ENCODE measurements at regions not wholly inside any gene's neighbourhood (a gene's known extent, or its start where the extent isn't known, plus 50 kb on each side); places are given as distances from the start of the nearest gene placed in this dataset.

DNA sequence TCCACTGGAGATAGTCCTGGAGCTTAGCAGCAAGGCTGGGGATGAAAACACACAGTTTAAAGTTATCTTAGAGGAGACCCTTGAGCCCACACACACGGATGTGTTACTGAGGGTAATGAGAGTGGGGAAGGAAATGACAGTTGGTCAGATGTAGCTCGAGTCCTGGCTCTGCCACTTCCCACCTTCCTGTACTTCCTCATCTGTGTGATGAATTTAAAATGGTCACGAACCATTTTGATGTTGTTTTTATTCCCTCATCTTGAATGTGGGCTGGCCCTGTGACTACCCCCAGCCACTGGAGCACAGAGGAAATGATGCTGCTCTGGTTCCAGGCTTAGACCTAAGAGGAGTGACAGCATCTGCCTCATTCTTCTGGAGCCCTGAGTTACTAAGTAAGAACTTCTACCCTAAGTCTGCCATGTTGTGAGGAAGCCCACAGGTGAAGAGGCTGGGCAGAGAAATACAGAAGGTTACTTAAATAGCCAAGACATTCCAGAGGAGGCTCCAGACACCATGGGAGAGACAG lies 141.2 kb downstream of the NRN1 start:
- Histone ChIP-seq H3K36me3 (ENCODE audit: insufficient read depth, low read length) (no peaks in the 10 kb centered on the region), H3K9me3 (ENCODE audit: insufficient read depth, low read depth, low read length) (peaks cover 7% of the 10 kb centered on the region; the same call in 1 of the 2 replicates), H3K4me3 (ENCODE audit: low read length) (no peak overlapping the region), H3K27ac (ENCODE audit: low read depth, low read length) (no peak overlapping the region), H3K9ac (ENCODE audit: low read depth, low read length) (no peak overlapping the region), H3K27me3 (ENCODE audit: insufficient read depth, low read length) (no peaks in the 10 kb centered on the region; the same call in 1 of the 2 replicates), H3K4me1 (ENCODE audit: insufficient read depth, low read length) (no peaks in the 10 kb centered on the region)
- WGBS = 86% methylated on average over 3 of the region's 3 CpGs

DNA sequence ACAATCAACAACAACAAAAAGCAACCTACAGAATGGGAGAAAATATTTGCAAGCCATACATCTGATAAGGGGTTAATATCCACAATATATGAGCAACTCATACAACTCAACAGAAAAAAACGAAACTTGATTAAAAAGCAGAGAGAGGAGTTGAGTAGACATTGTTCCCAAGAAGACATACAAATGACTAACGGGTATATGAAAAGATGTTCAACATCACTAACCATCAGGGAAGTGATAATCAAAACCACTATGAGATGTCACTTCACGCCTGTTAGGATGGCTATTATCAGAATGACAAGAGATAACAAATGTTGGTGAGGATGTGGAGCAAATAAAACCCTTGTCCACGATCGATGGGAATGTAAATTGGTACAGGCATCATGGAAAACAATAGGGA lies 145.9 kb downstream of the NRN1 start:
- Histone ChIP-seq H3K36me3 (ENCODE audit: insufficient read depth, low read length) (no peaks in the 10 kb centered on the region), H3K4me1 (ENCODE audit: insufficient read depth, low read length) (no peaks in the 10 kb centered on the region), H3K9me3 (ENCODE audit: insufficient read depth, low read depth, low read length) (no peaks in the 10 kb centered on the region), H3K27me3 (ENCODE audit: insufficient read depth, low read length) (no peaks in the 10 kb centered on the region; the same call in 1 of the 2 replicates), H3K4me3 (ENCODE audit: low read length) (no peak overlapping the region), H3K9ac (ENCODE audit: low read depth, low read length) (no peak overlapping the region), H3K27ac (ENCODE audit: low read depth, low read length) (no peak overlapping the region)
- 96% methylated on average over 5 of the region's 5 CpGs for WGBS

DNA sequence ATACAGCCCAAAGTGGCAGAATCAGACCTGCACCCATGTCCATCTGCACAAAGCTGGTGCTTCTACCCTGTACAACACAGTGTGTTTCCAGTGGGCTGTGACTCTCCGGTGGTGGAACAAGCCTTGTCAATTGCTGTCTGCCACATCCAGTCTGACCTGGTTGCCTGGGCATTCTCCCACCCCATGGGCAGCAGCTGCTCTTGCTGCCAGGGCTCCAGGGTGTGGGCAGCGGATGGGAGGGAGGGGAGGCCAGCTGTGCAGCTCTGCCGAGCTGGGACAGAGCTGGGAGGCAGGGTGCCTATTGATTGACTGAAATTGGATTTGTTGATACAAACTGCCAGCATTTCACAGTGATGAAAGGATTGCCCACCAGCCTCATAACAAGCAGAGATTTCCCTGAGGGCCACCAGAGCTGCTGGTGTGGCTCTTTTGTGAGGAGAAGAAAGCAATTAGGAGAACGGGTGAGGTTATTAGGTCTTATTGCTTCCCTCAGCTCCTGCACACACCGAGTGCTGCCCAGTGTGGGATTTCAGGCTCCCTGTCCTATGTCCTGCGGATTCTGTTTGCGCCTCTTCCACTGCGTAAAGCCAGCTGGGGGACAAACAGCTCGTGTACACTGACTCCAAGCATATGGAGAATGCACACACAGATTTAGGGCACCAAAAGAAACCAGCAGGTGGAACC lies 150.8 kb downstream of the NRN1 start:
- Histone ChIP-seq H3K27ac (ENCODE audit: low read depth, low read length) (no peak overlapping the region), H3K9me3 (ENCODE audit: insufficient read depth, low read depth, low read length) (no peaks in the 10 kb centered on the region), H3K9ac (ENCODE audit: low read depth, low read length) (no peak overlapping the region), H3K4me3 (ENCODE audit: low read length) (no peak overlapping the region), H3K36me3 (ENCODE audit: insufficient read depth, low read length) (no peaks in the 10 kb centered on the region), H3K27me3 (ENCODE audit: insufficient read depth, low read length) (peaks cover 24% of the 10 kb centered on the region), H3K4me1 (ENCODE audit: insufficient read depth, low read length) (no peaks in the 10 kb centered on the region)
- WGBS = 92% methylated on average over 9 of the region's 9 CpGs

DNA sequence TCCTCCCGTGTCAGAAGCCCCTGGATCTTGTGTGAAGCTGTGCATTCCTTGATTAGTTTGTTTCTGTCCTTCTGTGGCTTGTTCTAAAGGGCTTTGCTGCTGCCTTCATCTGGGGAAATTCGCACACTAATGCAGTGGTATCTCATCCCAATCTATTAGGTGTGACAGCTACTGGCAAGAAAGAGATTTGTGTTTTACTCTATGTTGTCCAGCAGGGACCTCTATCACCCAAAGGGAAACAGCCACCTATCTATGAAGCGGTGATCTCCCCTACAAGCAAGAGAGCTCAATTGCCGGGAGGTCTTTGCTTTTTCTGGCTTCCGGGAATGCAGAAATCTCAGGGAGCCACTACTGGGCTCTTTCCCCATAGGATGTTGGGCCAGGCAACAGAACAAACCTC lies 151.8 kb downstream of the NRN1 start:
- Histone ChIP-seq H3K9me3 (ENCODE audit: insufficient read depth, low read depth, low read length) (no peaks in the 10 kb centered on the region), H3K27ac (ENCODE audit: low read depth, low read length) (no peak overlapping the region), H3K36me3 (ENCODE audit: insufficient read depth, low read length) (no peaks in the 10 kb centered on the region), H3K27me3 (ENCODE audit: insufficient read depth, low read length) (peaks cover 33% of the 10 kb centered on the region), H3K4me3 (ENCODE audit: low read length) (no peak overlapping the region), H3K9ac (ENCODE audit: low read depth, low read length) (no peak overlapping the region), H3K4me1 (ENCODE audit: insufficient read depth, low read length) (peaks cover 8% of the 10 kb centered on the region)
- WGBS = 78% methylated on average over 5 of the region's 5 CpGs

DNA sequence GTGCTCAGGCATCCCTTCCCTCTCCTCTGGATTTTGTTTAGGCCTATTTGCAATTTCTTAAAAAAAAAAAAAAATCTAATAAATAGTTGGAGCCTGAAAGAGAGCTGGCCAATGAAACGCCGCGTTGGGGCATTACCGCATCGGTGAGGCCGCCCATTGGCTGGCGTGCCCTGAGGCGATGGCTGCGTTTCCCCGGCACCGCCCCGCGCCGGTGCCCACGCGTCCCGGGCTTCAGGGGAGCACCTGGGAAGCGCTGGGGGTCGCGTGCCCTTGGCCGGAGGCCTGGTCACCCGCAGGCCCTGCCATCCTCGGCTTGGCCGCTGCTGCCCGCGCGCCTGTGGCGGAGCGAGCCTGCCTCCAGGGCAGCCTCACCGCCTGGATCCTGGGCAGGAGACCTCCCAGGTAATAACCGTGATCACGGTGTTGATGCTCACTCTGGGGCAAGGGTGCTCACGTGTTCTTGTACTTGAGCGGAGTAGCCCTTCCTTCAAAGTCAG lies 155.4 kb downstream of the NRN1 start:
- no peaks in the 10 kb centered on the region for H3K36me3 ChIP-seq (ENCODE audit: insufficient read depth, low read length)
- H3K27ac ChIP-seq (ENCODE audit: low read depth, low read length) = no peak overlapping the region; the same call in 1 of the 2 replicates
- H3K27me3 ChIP-seq (ENCODE audit: insufficient read depth, low read length) = peaks cover 69% of the 10 kb centered on the region
- no peaks in the 10 kb centered on the region for H3K9me3 ChIP-seq (ENCODE audit: insufficient read depth, low read depth, low read length)
- 2% methylated on average over 34 of the region's 34 CpGs for WGBS
- peak overlapping the region; percentile 56 for H3K4me3 ChIP-seq (ENCODE audit: low read length)
- peaks cover 14% of the 10 kb centered on the region for H3K4me1 ChIP-seq (ENCODE audit: insufficient read depth, low read length)
- peak overlapping the region; percentile 61 for H3K9ac ChIP-seq (ENCODE audit: low read depth, low read length)

DNA sequence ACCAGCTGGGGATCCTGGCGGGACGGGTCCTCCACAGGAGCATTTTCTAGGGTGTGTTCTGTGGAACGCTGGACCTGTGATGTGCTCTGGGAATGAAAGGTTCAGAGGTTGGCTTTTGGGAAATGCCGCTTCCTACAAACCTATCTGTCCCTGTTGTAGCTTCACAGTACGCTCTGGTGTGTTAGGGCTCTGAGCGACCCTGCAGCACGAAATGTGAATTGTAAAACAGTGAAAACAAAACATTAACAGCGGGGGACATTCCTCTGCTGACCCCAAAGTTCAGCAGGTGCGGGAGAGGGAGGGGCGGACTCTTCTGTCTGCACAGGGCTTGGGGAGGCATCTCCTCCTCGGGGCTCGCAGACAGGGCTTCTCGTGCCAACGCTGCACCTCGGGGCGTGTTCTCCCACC lies 155.9 kb downstream of the NRN1 start:
- WGBS = 0% methylated on average over 16 of the region's 16 CpGs
- no peaks in the 10 kb centered on the region for H3K36me3 ChIP-seq (ENCODE audit: insufficient read depth, low read length)
- H3K27ac ChIP-seq (ENCODE audit: low read depth, low read length) = peak overlapping the region; percentile 69; the same call in 1 of the 2 replicates
- peaks cover 73% of the 10 kb centered on the region for H3K27me3 ChIP-seq (ENCODE audit: insufficient read depth, low read length)
- H3K9me3 ChIP-seq (ENCODE audit: insufficient read depth, low read depth, low read length) = no peaks in the 10 kb centered on the region
- H3K4me1 ChIP-seq (ENCODE audit: insufficient read depth, low read length) = peaks cover 14% of the 10 kb centered on the region
- no peak overlapping the region for H3K9ac ChIP-seq (ENCODE audit: low read depth, low read length)
- H3K4me3 ChIP-seq (ENCODE audit: low read length) = peak overlapping the region; percentile 56

DNA sequence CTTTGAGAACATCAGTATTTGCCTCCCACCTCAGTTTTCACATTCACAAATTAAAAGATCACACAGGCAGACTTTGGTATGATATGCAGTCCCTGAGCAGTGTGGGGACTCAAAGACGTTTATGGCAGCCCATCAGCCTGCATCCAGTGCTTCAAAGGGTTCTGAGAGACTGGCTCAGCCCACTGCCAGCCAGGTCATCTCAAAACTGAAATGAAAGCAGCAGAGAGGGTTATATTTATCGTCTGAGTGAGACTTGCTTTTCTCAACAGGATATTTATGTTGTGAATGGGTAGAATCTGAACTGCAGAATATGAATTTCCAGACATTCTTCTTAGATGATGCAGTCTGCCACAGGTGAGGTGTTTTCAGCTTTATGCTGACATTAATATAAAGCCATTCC lies 159.8 kb downstream of the NRN1 start:
- no peak overlapping the region for H3K4me3 ChIP-seq (ENCODE audit: low read length)
- 73% methylated on average over 2 of the region's 2 CpGs for WGBS
- H3K9me3 ChIP-seq (ENCODE audit: insufficient read depth, low read depth, low read length) = no peaks in the 10 kb centered on the region
- H3K27ac ChIP-seq (ENCODE audit: low read depth, low read length) = no peak overlapping the region
- no peaks in the 10 kb centered on the region for H3K36me3 ChIP-seq (ENCODE audit: insufficient read depth, low read length)
- H3K27me3 ChIP-seq (ENCODE audit: insufficient read depth, low read length) = peaks cover 70% of the 10 kb centered on the region
- no peak overlapping the region for H3K9ac ChIP-seq (ENCODE audit: low read depth, low read length)
- peaks cover 14% of the 10 kb centered on the region for H3K4me1 ChIP-seq (ENCODE audit: insufficient read depth, low read length)

DNA sequence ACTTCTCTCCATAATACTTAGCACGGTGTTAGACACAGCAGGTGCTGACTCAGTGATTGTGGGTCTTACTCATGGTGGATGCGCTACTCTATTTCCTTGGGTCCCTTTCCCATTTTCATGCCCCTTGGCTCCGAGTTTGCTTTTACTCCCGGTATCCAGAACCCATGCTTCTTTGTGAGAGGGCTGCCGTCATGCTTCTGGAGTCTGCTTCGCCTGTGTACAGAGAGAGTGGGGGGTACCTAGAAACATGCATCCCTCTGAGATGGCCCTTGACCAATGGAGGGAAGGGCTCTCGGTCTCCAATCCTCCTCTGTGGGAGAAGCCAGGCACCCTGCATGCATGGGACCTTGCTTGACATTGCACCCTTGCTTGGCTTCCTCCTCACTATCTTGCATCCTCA lies 160.4 kb downstream of the NRN1 start:
- no peak overlapping the region for H3K9ac ChIP-seq (ENCODE audit: low read depth, low read length)
- H3K27me3 ChIP-seq (ENCODE audit: insufficient read depth, low read length) = peaks cover 66% of the 10 kb centered on the region
- WGBS = 90% methylated on average over 7 of the region's 7 CpGs
- no peak overlapping the region for H3K4me3 ChIP-seq (ENCODE audit: low read length)
- H3K36me3 ChIP-seq (ENCODE audit: insufficient read depth, low read length) = no peaks in the 10 kb centered on the region
- no peak overlapping the region for H3K27ac ChIP-seq (ENCODE audit: low read depth, low read length)
- H3K9me3 ChIP-seq (ENCODE audit: insufficient read depth, low read depth, low read length) = no peaks in the 10 kb centered on the region
- H3K4me1 ChIP-seq (ENCODE audit: insufficient read depth, low read length) = peaks cover 14% of the 10 kb centered on the region

DNA sequence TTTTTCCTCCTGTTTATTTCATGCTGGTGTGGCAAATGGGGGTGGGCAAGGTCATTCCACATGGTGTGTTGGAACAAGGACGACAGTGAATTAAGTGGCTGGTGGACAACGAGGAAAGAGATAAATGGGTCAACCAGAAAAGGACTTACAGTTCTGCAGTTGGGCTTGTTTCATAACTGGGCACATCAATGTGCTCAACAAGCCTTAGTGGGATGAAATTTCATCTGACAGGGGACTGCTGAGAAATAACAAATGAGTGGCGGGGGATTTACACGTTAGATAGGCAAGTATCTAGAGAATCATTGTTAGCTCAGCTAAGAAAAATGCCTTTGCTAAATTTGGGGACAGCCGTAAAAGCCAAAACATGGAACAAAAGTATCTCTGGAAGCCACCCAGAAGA lies 163.6 kb downstream of the NRN1 start:
- Histone ChIP-seq H3K9ac (ENCODE audit: low read depth, low read length) (no peak overlapping the region), H3K4me1 (ENCODE audit: insufficient read depth, low read length) (no peaks in the 10 kb centered on the region), H3K9me3 (ENCODE audit: insufficient read depth, low read depth, low read length) (no peaks in the 10 kb centered on the region), H3K36me3 (ENCODE audit: insufficient read depth, low read length) (no peaks in the 10 kb centered on the region), H3K4me3 (ENCODE audit: low read length) (no peak overlapping the region), H3K27me3 (ENCODE audit: insufficient read depth, low read length) (peaks cover 42% of the 10 kb centered on the region), H3K27ac (ENCODE audit: low read depth, low read length) (no peak overlapping the region)
- 91% methylated on average over 5 of the region's 5 CpGs for WGBS

DNA sequence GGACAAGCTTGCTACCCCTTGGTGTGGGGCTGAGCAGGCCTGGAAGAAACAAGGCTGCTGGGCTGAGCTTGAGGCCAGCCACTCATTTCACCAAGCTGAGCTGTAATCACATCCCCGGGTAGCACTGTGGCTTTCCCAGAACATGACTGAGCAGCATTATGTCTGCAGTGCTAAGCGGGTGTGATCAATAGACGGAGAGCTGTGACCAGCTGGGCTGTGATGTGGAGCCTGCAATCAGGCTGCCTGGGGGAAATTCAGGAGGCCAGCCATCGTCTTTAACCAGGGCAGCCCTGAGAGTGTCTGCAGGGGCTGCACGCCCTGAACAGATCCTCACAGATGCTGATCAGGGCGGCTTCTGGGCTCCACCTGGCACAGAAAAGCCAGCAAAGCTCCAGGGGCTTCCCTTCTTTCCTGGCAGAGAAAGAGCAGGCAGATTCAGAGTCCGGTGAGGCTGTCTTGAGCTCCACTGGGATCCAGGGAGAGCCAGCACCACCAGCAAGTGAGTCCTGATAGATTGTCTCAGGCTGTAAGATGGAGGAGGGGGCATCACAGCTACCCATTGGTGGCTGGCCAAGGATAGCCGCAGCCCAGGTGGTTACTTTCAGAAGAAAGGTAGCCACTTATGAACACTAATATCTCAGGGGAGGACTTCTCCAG lies 165.9 kb downstream of the NRN1 start:
- no peaks in the 10 kb centered on the region for H3K4me1 ChIP-seq (ENCODE audit: insufficient read depth, low read length)
- H3K36me3 ChIP-seq (ENCODE audit: insufficient read depth, low read length) = no peaks in the 10 kb centered on the region
- H3K9me3 ChIP-seq (ENCODE audit: insufficient read depth, low read depth, low read length) = no peaks in the 10 kb centered on the region
- H3K4me3 ChIP-seq (ENCODE audit: low read length) = no peak overlapping the region
- 85% methylated on average over 8 of the region's 8 CpGs for WGBS
- H3K9ac ChIP-seq (ENCODE audit: low read depth, low read length) = no peak overlapping the region
- H3K27ac ChIP-seq (ENCODE audit: low read depth, low read length) = no peak overlapping the region
- H3K27me3 ChIP-seq (ENCODE audit: insufficient read depth, low read length) = peaks cover 20% of the 10 kb centered on the region; the same call in 1 of the 2 replicates

DNA sequence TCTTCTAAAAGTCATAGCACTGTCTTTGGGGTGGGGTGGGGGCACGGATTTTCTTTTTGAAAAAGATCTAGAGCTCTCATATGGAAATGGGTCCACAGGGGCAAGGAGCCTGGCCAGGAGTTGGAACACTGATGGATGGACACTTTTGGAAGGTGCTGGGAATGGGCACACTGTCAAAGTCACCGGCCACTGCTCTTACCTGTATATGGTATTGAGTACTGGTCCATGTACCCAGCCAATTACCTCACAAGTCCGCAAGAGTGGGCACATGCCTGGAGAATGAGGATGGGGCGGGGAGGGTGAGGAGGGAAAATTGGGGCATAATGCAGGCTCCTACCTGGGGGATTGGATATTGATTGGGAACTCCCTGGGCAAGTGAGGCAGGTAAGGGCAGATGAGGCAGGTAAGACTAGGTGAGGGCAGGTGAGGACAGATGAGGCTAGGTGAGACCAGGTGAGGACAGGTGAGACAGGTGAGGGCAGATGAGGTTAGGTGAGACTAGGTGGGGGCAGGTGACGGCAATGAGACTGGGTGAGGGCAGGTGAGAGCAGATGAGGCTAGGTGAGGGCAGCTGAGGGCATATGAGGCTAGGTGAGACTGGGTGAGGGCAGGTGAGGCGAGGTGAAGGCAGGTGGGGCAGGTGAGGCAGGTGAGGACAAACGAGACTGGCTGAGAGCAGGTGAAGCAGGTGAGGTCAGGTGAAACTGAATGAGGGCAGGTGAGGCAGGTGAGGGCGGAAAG lies 167.9 kb downstream of the NRN1 start:
- Histone ChIP-seq H3K36me3 (ENCODE audit: insufficient read depth, low read length) (no peaks in the 10 kb centered on the region), H3K27ac (ENCODE audit: low read depth, low read length) (no peak overlapping the region), H3K9me3 (ENCODE audit: insufficient read depth, low read depth, low read length) (no peaks in the 10 kb centered on the region), H3K9ac (ENCODE audit: low read depth, low read length) (no peak overlapping the region), H3K27me3 (ENCODE audit: insufficient read depth, low read length) (peaks cover 9% of the 10 kb centered on the region; the same call in 1 of the 2 replicates), H3K4me3 (ENCODE audit: low read length) (no peak overlapping the region), H3K4me1 (ENCODE audit: insufficient read depth, low read length) (no peaks in the 10 kb centered on the region)
- WGBS = 91% methylated on average over 8 of the region's 8 CpGs

All from HUES64 (cell line).